Peyer's patch (tissue), 4 donors: ENCODE measurements at regions not wholly inside any gene's neighbourhood (a gene's known extent, or its start where the extent isn't known, plus 50 kb on each side); places are given as distances from the start of the nearest gene placed in this dataset.
A peak's percentile ranks its signal among the peaks of the same experiment; 100 is the strongest.

Experiments used
- DNase-seq, 3 donors: peaks; one replicate each; pipeline ENCODE4 v3.0.0-alpha.2; 2017 to 2019
- H3K27ac ChIP-seq, 4 donors: fragments of 200-600 bp; sonication (generic); one replicate each; pipeline ENCODE4 v1.5.1; 2016 to 2019
- H3K27me3 ChIP-seq, 2 donors: fragments of 200-600 bp; sonication (generic); one replicate each; pipeline ENCODE4 v1.5.1; 2019
- H3K36me3 ChIP-seq, 3 donors: fragments of 200-600 bp; sonication (generic); one replicate each; pipeline ENCODE4 v1.5.1; 2016 to 2019
- H3K4me1 ChIP-seq, 4 donors: fragments of 200-600 bp; sonication (generic); one replicate each; pipeline ENCODE4 v1.5.1; 2016 to 2019
- H3K4me3 ChIP-seq, 4 donors: fragments of 200-600 bp; sonication (generic); 1 replicate in 3 of 4; 2 replicates in 1 of 4; pipeline ENCODE4 v1.5.1; 2016 to 2019; ENCODE audit warnings: mild to moderate bottlenecking in 1 of 4
- H3K9me3 ChIP-seq, 4 donors: fragments of 200-600 bp; sonication (generic); one replicate each; pipeline ENCODE4 v1.5.1; 2016 to 2019; ENCODE audit warnings: mild to moderate bottlenecking in 1 of 4
- POLR2A ChIP-seq, 2 donors: fragments of 450-650 bp; IDR thresholded peaks; one replicate each; pipeline ENCODE4 v1.5.1; 2017; ENCODE audit warnings: antibody characterized with exemption in 2 of 2, mild to moderate bottlenecking in 2 of 2, moderate library complexity in 2 of 2
- TF ChIP-seq, protein P1 (sequence below), 6 experiments: fragments of 450-650 bp in 4 of 6; fragments of 200-600 bp in 2 of 6; sonication (generic) in 1 of 6; IDR thresholded peaks; one replicate each; pipeline ENCODE4 v1.5.1; 2017 to 2019; ENCODE audit warnings: antibody characterized with exemption in 6 of 6, mild to moderate bottlenecking in 3 of 6, moderate library complexity in 1 of 6

DNA sequence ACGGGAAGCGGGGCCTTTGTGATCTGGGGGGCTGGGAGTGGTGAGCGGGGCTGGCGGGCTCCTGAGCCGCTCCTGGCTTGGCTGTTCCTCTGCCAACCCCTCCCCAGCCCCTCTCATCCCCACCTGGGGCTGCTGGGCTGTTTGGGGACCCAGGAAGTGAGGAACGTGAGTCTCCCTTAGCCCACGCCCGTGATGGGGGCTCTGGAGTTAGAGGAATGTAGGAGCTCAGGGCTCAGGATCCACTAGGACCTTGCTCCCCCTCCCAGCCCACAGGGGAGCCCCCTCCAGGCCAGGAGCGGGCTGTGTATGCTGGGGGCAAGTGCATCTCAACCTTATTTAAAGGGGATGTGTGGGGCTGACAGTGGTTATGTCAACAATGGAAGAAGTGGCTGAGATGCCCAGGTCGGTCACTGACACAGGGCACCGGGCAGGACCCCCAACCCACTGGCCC lies 134.1 kb downstream of the URI1 start:
- TF ChIP-seq, protein P1, sequence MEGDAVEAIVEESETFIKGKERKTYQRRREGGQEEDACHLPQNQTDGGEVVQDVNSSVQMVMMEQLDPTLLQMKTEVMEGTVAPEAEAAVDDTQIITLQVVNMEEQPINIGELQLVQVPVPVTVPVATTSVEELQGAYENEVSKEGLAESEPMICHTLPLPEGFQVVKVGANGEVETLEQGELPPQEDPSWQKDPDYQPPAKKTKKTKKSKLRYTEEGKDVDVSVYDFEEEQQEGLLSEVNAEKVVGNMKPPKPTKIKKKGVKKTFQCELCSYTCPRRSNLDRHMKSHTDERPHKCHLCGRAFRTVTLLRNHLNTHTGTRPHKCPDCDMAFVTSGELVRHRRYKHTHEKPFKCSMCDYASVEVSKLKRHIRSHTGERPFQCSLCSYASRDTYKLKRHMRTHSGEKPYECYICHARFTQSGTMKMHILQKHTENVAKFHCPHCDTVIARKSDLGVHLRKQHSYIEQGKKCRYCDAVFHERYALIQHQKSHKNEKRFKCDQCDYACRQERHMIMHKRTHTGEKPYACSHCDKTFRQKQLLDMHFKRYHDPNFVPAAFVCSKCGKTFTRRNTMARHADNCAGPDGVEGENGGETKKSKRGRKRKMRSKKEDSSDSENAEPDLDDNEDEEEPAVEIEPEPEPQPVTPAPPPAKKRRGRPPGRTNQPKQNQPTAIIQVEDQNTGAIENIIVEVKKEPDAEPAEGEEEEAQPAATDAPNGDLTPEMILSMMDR (IDR thresholded peaks at IDR 0.05): no peak
- TF ChIP-seq POLR2A (IDR thresholded peaks at IDR 0.05): no peak
- H3K36me3 ChIP-seq: no peaks in the 10 kb centered on the region
- no peak overlapping the region for H3K4me3 ChIP-seq
- no peak overlapping the region for H3K27ac ChIP-seq
- H3K4me1 ChIP-seq: no peaks in the 10 kb centered on the region
- no peaks in the 10 kb centered on the region for H3K27me3 ChIP-seq
- peak in 1 of 3 donors; percentile 27 for DNase-seq
- H3K9me3 ChIP-seq: no peaks in the 10 kb centered on the region

DNA sequence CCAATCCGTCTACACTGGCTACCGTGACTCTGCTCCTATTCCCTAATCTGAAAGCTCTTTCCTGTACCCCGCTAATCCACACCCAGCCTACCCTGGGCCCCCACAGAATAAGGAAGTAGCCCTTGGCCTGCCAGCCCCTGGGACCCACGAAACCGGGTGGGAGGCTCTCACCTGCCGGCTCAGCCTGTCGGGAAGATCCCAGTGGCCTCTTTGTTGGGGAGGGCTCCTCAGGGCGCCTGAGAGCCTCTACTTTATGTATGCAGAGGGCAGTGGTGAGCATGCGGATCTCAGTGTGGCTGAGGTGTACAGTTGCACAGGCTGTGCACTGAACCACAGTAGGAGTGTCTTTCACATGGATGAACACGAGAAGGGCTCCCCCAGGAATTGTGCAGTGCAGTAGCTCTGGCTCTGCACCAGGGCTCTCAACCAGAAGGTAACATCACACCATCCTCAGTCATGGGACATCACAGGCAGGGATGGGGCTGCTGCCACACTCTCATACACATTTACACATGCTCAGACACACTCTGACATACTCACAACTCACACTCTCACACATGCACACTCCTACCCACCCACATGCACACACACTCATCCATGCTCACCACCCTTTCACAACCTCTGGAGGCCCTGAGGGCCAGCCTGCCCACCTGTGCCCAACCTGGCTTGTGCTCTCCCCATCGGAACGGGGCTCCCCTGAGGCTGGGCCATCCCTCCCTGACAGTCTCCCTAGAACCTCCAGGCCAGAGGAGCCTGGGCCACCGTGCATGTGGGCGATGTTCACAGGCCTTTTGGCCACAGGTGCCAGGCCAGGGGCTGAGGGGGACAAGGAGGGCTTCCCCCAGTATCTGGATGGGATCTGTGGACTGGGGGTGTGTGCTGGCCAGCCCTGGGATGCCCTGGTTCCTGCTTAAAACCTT lies 135.0 kb downstream of the URI1 start:
- no peaks in the 10 kb centered on the region for H3K27me3 ChIP-seq
- H3K9me3 ChIP-seq: no peaks in the 10 kb centered on the region
- TF ChIP-seq, protein P1 (IDR thresholded peaks at IDR 0.05): no peak
- TF ChIP-seq POLR2A (IDR thresholded peaks at IDR 0.05): no peak
- DNase-seq: peak in 1 of 3 donors; percentile 21
- no peaks in the 10 kb centered on the region for H3K36me3 ChIP-seq
- H3K4me3 ChIP-seq: no peak overlapping the region
- no peaks in the 10 kb centered on the region for H3K4me1 ChIP-seq
- no peak overlapping the region for H3K27ac ChIP-seq

DNA sequence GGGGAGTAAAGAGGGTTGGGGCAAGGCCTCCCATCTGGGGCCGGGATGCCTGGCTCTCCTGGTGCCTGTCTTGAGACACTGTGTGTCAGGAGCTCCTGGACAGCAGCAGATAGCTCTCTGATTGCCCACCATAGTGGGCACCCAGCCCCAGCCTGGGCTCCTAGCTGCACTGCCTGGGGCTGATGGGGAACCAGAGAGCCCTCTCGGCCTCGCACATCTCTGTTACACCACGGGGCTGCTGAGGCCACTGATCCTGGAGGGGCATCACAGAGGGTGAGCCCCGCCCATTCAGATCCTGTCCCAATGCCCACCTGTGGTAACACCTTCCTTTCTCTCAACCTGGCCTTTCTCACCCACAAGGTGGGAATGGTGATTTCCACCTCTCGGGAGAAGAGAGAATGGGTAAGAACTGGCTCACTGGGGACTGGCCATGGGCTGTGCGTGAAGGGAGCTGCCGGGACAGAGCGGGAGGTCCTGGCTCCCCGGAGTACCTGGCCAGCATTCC lies 135.9 kb downstream of the URI1 start:
- Histone ChIP-seq H3K27ac (no peak overlapping the region), H3K36me3 (no peaks in the 10 kb centered on the region), H3K4me3 (no peak overlapping the region), H3K4me1 (no peaks in the 10 kb centered on the region), H3K9me3 (no peaks in the 10 kb centered on the region), H3K27me3 (no peaks in the 10 kb centered on the region)
- DNase-seq: peak in 1 of 3 donors; percentile 24
- TF ChIP-seq, protein P1 (IDR thresholded peaks at IDR 0.05): no peak
- no peak for TF ChIP-seq POLR2A (IDR thresholded peaks at IDR 0.05)

DNA sequence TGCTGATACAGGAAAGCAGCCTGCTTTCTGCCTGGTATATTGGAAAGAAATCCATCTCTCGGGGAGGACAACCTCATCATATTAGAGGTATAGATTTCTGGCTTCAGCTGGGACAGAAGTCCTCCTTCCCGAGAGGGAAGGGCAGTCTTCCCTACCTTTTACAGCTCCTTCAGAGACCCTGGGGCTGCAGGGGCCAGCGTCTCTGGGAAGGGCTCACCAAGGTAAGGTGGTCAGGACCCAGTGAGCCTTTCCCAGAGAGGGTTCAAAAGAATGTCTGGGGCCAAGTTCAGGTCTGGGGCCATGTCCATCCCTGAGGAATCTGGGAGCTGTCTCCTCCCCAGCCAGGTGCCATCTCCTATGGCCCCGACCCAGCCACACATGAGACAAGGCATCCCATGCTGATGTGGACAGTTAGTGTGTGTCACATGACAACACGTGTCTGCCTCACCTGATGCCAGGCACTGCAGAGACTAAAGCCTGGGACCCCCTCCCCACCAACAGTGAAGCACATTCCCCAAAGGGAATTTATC lies 136.4 kb downstream of the URI1 start:
- DNase-seq: peak in 1 of 3 donors; percentile 23
- no peaks in the 10 kb centered on the region for H3K27me3 ChIP-seq
- no peak for TF ChIP-seq POLR2A (IDR thresholded peaks at IDR 0.05)
- TF ChIP-seq, protein P1 (IDR thresholded peaks at IDR 0.05): no peak
- no peak overlapping the region for H3K4me3 ChIP-seq
- no peaks in the 10 kb centered on the region for H3K36me3 ChIP-seq
- H3K27ac ChIP-seq: no peak overlapping the region
- H3K4me1 ChIP-seq: no peaks in the 10 kb centered on the region
- H3K9me3 ChIP-seq: no peaks in the 10 kb centered on the region

DNA sequence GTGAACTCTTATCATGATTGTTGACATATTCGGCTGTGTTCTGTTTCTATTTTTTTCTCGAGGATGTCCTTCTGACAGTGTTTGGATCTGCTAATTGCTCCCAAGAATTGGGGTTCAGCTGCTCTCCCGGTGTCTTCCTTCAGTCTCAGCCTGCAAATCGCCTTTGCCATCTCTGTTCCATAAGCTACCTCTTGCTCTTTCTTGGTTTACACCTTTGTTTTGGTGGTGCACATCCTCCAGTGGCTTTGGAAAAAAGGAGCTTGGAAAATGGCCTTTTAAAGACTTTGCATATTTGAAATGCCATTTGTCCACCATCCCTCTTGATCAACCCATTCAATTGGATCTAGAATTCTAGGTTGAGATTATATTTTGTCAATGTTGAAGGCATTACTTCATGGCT lies 137.2 kb downstream of the URI1 start:
- no peak for DNase-seq
- Histone ChIP-seq H3K27ac (no peak overlapping the region), H3K27me3 (no peaks in the 10 kb centered on the region), H3K4me3 (no peak overlapping the region), H3K36me3 (no peaks in the 10 kb centered on the region), H3K4me1 (no peaks in the 10 kb centered on the region), H3K9me3 (no peaks in the 10 kb centered on the region)
- no peak for TF ChIP-seq POLR2A (IDR thresholded peaks at IDR 0.05)
- TF ChIP-seq, protein P1 (IDR thresholded peaks at IDR 0.05): no peak
